ENCODE measurements at regions not wholly inside any gene's neighbourhood (a gene's known extent, or its start where the extent isn't known, plus 50 kb on each side); places are given as distances from the start of the nearest gene placed in this dataset.
"Not testable (repeated sequence)": the region's sequence is repeated elsewhere in the genome, so short reads cannot be mapped to it uniquely, and the experiment has no call there.

- no peak for DNase-seq
Measured at GRCh38 chr12:62166525-62166924, 93.7 kb upstream of the USP15 start.

- DNase-seq: no peak
Measured at GRCh38 chr12:62168411-62168810, 91.8 kb upstream of the USP15 start.

GRCh38 chr12:62170241-62170640, 90.0 kb upstream of the USP15 start:
- DNase-seq: no peak

GRCh38 chr12:62190689-62191490, 69.3 kb upstream of the USP15 start:
- DNase-seq: no peak

- DNase-seq: no peak
Measured at GRCh38 chr12:62191491-62192179, 68.6 kb upstream of the USP15 start.

GRCh38 chr12:62192180-62192902, 67.9 kb upstream of the USP15 start:
- peak; percentile 34 for DNase-seq

- no peak for DNase-seq
Measured at GRCh38 chr12:62192903-62193250, 67.3 kb upstream of the USP15 start.

- no peak for DNase-seq
Measured at GRCh38 chr12:62194031-62194430, 66.2 kb upstream of the USP15 start.

- DNase-seq: no peak
Measured at GRCh38 chr12:62194616-62195015, 65.6 kb upstream of the USP15 start.

GRCh38 chr12:62196146-62196545, 64.1 kb upstream of the USP15 start:
- DNase-seq: no peak

GRCh38 chr12:62202861-62203260, 57.3 kb upstream of the USP15 start:
- not testable (repeated sequence) for DNase-seq

- no peak for DNase-seq
Measured at GRCh38 chr12:62205346-62205745, 54.9 kb upstream of the USP15 start.

- no peak for DNase-seq
Measured at GRCh38 chr12:62207248-62207647, 53.0 kb upstream of the USP15 start.

Measured in activated T-cell treated with anti-CD3 and anti-CD28 coated beads for 4 hours (primary cell).